ENCODE measurements at regions not wholly inside any gene's neighbourhood (a gene's known extent, or its start where the extent isn't known, plus 50 kb on each side); places are given as distances from the start of the nearest gene placed in this dataset.

- no peak overlapping the region for H3K27ac ChIP-seq
- TF ChIP-seq CTCF (conservative IDR thresholded peaks at IDR 0.05), result no peak
- TF ChIP-seq ZFX (IDR thresholded peaks at IDR 0.05), result no peak
Measured at GRCh38 chr1:230506451-230506850, 80.3 kb upstream of the PGBD5 start.

- H3K27ac ChIP-seq, result no peak overlapping the region
- TF ChIP-seq CTCF (conservative IDR thresholded peaks at IDR 0.05), result no peak
- TF ChIP-seq ZFX (IDR thresholded peaks at IDR 0.05), result no peak
Measured at GRCh38 chr1:230504310-230504709, 78.2 kb upstream of the PGBD5 start.

GRCh38 chr1:230503726-230504125 is 77.6 kb upstream of the PGBD5 start:
- TF ChIP-seq ZFX (IDR thresholded peaks at IDR 0.05) (no peak), CTCF (conservative IDR thresholded peaks at IDR 0.05) (no peak)
- no peak overlapping the region for H3K27ac ChIP-seq

- H3K27ac ChIP-seq, result no peak overlapping the region
- no peak for TF ChIP-seq ZFX (IDR thresholded peaks at IDR 0.05)
- TF ChIP-seq CTCF (conservative IDR thresholded peaks at IDR 0.05), result no peak
Measured at GRCh38 chr1:230502996-230503395, 76.9 kb upstream of the PGBD5 start.

- no peak for TF ChIP-seq CTCF (conservative IDR thresholded peaks at IDR 0.05)
- no peak for TF ChIP-seq ZFX (IDR thresholded peaks at IDR 0.05)
- no peak overlapping the region for H3K27ac ChIP-seq
Measured at GRCh38 chr1:230502306-230502705, 76.2 kb upstream of the PGBD5 start.

GRCh38 chr1:230501849-230502248 is 75.7 kb upstream of the PGBD5 start:
- TF ChIP-seq ZFX (IDR thresholded peaks at IDR 0.05), result no peak
- no peak for TF ChIP-seq CTCF (conservative IDR thresholded peaks at IDR 0.05)
- H3K27ac ChIP-seq, result no peak overlapping the region

- TF ChIP-seq ZFX (IDR thresholded peaks at IDR 0.05) (no peak), CTCF (conservative IDR thresholded peaks at IDR 0.05) (no peak)
- H3K27ac ChIP-seq, result no peak overlapping the region
Measured at GRCh38 chr1:230501242-230501641, 75.1 kb upstream of the PGBD5 start.
